ENCODE measurements at regions not wholly inside any gene's neighbourhood (a gene's known extent, or its start where the extent isn't known, plus 50 kb on each side); places are given as distances from the start of the nearest gene placed in this dataset.
A peak's percentile ranks its signal among the peaks of the same experiment; 100 is the strongest.

GRCh38 chr6:165755583-165755982, 92.5 kb upstream of the PDE10A start:
- ChIA-PET POLR2A (no interaction called here), CTCF (interaction anchor here (0.6 kb wide), 1 partner anchor 81 kb away, joined by 3 read pairs; no protein-coding TSS in a partner anchor)
- intact Hi-C loops (cut with micrococcal nuclease; ENCODE audit: unreplicated experiment) (no loop called here), in situ Hi-C loops (cut with HindIII; ENCODE audit: low pct_unique_long_range_greater_than_20kb, low sequenced_read_pairs) (no loop called here)
- peak; percentile 78; the same call in 1 of the 2 replicates for ATAC-seq
- H3K9me3 ChIP-seq (ENCODE audit: control insufficient read depth, insufficient read depth, low read depth, low read length) = no peaks in the 10 kb centered on the region
- H3K4me3 ChIP-seq (ENCODE audit: low read depth in 2 of 2, low read length in 2 of 2) = no peak overlapping the region
- DNase-seq (ENCODE audit: low read depth, low spot score) = no peak
- H3K27me3 ChIP-seq (ENCODE audit: control insufficient read depth, insufficient read depth, low read length) = no peaks in the 10 kb centered on the region
- no peaks in the 10 kb centered on the region for H3K36me3 ChIP-seq (ENCODE audit: control insufficient read depth, insufficient read depth, low read length)
- BruUV-seq (replicated peaks) = no TSS peak
- no peaks in the 10 kb centered on the region for H3K4me1 ChIP-seq (ENCODE audit: control insufficient read depth, insufficient read depth, low read length)
- H3K27ac ChIP-seq (ENCODE audit: low read length) = no peak overlapping the region
- TF ChIP-seq CTCF (IDR thresholded peaks at IDR 0.05) (peak; percentile 45), SIN3A (IDR thresholded peaks at IDR 0.05; ENCODE audit: borderline replicate concordance, insufficient read depth, low read depth, low read length) (no peak)

DNA sequence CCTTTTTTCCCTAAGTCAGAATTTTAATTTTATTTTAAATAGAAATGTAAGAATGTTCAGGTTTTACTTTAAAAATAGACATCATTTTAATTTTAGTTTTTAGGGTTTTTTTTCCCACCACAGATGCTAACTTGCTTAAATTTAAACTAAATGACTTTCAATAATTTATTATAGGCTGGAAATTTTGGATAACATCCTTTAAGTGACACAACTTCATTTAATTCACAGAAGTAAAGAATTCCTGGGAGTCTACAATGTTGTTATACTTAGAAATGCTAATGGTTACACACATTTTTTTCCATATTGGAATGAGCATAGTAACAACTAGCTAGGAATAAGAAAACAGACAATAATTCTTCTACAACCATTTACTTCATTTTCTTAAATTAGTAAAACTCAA, 90.5 kb upstream of the PDE10A start:
- ChIA-PET POLR2A (no interaction called here), CTCF (no interaction called here)
- Histone ChIP-seq H3K36me3 (ENCODE audit: control insufficient read depth, insufficient read depth, low read length) (no peaks in the 10 kb centered on the region), H3K27me3 (ENCODE audit: control insufficient read depth, insufficient read depth, low read length) (no peaks in the 10 kb centered on the region), H3K4me1 (ENCODE audit: control insufficient read depth, insufficient read depth, low read length) (no peaks in the 10 kb centered on the region), H3K4me3 (ENCODE audit: low read depth in 2 of 2, low read length in 2 of 2) (no peak overlapping the region), H3K27ac (ENCODE audit: low read length) (no peak overlapping the region), H3K9me3 (ENCODE audit: control insufficient read depth, insufficient read depth, low read depth, low read length) (no peaks in the 10 kb centered on the region)
- TF ChIP-seq TCF7L2 (IDR thresholded peaks at IDR 0.05; ENCODE audit: low read depth, low read length) = no peak
- TF ChIP-seq CTCF (IDR thresholded peaks at IDR 0.05) = no peak
- TF ChIP-seq, protein P1, sequence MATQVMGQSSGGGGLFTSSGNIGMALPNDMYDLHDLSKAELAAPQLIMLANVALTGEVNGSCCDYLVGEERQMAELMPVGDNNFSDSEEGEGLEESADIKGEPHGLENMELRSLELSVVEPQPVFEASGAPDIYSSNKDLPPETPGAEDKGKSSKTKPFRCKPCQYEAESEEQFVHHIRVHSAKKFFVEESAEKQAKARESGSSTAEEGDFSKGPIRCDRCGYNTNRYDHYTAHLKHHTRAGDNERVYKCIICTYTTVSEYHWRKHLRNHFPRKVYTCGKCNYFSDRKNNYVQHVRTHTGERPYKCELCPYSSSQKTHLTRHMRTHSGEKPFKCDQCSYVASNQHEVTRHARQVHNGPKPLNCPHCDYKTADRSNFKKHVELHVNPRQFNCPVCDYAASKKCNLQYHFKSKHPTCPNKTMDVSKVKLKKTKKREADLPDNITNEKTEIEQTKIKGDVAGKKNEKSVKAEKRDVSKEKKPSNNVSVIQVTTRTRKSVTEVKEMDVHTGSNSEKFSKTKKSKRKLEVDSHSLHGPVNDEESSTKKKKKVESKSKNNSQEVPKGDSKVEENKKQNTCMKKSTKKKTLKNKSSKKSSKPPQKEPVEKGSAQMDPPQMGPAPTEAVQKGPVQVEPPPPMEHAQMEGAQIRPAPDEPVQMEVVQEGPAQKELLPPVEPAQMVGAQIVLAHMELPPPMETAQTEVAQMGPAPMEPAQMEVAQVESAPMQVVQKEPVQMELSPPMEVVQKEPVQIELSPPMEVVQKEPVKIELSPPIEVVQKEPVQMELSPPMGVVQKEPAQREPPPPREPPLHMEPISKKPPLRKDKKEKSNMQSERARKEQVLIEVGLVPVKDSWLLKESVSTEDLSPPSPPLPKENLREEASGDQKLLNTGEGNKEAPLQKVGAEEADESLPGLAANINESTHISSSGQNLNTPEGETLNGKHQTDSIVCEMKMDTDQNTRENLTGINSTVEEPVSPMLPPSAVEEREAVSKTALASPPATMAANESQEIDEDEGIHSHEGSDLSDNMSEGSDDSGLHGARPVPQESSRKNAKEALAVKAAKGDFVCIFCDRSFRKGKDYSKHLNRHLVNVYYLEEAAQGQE (IDR thresholded peaks at IDR 0.05; ENCODE audit: insufficient read depth in 1 of 2, low read depth in 2 of 2, low read length in 1 of 2) = no peak
- TF ChIP-seq SIN3A (IDR thresholded peaks at IDR 0.05; ENCODE audit: borderline replicate concordance, insufficient read depth, low read depth, low read length) = no peak
- no peak for TF ChIP-seq POLR2AphosphoS5 (IDR thresholded peaks at IDR 0.05; ENCODE audit: low read depth, low read length)
- in situ Hi-C loops (cut with HindIII; ENCODE audit: low pct_unique_long_range_greater_than_20kb, low sequenced_read_pairs) = no loop called here
- ATAC-seq (no peak), DNase-seq (ENCODE audit: low read depth, low spot score) (no peak)
- intact Hi-C loops (cut with micrococcal nuclease; ENCODE audit: unreplicated experiment) = no loop called here
- no TSS peak for BruUV-seq (replicated peaks)

All from Panc1 (cell line).